ENCODE measurements at regions not wholly inside any gene's neighbourhood (a gene's known extent, or its start where the extent isn't known, plus 50 kb on each side); places are given as distances from the start of the nearest gene placed in this dataset.
"Not testable (repeated sequence)": the region's sequence is repeated elsewhere in the genome, so short reads cannot be mapped to it uniquely, and the experiment has no call there.

DNA sequence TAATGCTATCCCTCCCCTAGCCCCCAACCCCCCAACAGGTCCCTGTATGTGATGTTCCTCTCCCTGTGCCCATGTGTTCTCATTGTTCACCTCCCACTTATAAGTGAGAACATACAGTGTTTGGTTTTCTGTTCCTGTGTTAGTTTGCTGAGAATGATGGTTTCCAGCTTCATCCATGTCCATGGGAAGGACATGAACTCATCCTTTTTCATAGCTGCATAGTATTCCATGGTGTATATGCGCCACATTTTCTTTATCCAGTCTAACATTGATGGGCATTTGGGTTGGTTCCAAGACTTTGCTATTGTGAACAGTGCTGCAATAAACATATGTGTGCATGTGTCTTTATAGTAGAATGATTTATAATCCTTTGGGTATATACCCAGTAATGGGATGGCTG is 162.3 kb downstream of the CCER1 start:
- not testable (repeated sequence) for H3K9me3 ChIP-seq (ENCODE audit: control insufficient read depth in 1 of 2, low read length in 2 of 2); H3K27me3 ChIP-seq (ENCODE audit: low read depth, low read length); H3K4me1 ChIP-seq (ENCODE audit: control insufficient read depth in 1 of 2, insufficient read depth in 2 of 2, low read length in 2 of 2); H3K36me3 ChIP-seq (ENCODE audit: control insufficient read depth in 1 of 2, insufficient read depth in 2 of 2, low read length in 2 of 2); H3K27ac ChIP-seq (ENCODE audit: low read length); H3K4me3 ChIP-seq (ENCODE audit: low read depth in 1 of 2, low read length in 2 of 2)

DNA sequence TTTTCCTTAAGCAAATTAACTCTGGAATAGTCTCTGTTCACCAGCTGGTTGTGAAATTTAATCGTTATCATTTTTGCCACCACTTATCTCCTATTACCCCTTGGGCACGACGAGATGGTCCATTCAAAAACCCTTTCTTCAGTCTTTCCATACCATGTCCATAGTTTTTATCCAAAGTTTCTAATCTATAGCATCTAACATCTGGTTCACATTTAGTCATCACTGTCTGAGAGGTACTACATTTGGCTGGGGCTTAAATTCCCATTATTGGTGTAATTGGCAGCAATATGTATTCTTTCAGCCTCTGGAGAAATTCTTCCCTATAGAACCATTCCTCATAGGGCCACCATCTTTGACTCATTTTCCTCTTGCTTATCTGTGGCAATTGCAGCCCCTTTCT is 163.5 kb downstream of the CCER1 start:
- Histone ChIP-seq H3K4me1 (ENCODE audit: control insufficient read depth in 1 of 2, insufficient read depth in 2 of 2, low read length in 2 of 2) (no peaks in the 10 kb centered on the region), H3K4me3 (ENCODE audit: low read depth in 1 of 2, low read length in 2 of 2) (no peak overlapping the region), H3K36me3 (ENCODE audit: control insufficient read depth in 1 of 2, insufficient read depth in 2 of 2, low read length in 2 of 2) (no peaks in the 10 kb centered on the region), H3K9me3 (ENCODE audit: control insufficient read depth in 1 of 2, low read length in 2 of 2) (no peaks in the 10 kb centered on the region), H3K27ac (ENCODE audit: low read length) (no peak overlapping the region), H3K27me3 (ENCODE audit: low read depth, low read length) (no peaks in the 10 kb centered on the region)

DNA sequence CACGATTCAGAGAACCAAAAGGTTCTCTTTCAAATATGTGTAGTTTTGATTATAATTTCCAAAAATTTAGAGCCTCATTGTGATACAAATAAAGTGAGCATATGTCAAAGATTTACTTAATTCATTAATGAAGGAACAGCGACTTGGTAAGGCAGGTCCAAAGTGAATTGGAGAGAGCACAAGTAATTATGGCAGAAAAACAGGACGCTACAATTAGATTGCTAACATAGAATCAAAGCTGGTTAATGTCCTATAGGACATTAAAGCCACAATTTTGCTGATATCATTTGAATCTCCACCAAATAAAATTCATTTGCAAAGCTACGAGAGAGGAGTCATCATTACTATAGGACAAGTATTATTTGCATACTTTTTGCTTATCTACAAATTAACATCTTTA is 164.2 kb downstream of the CCER1 start:
- no peaks in the 10 kb centered on the region for H3K36me3 ChIP-seq (ENCODE audit: control insufficient read depth in 1 of 2, insufficient read depth in 2 of 2, low read length in 2 of 2)
- H3K4me1 ChIP-seq (ENCODE audit: control insufficient read depth in 1 of 2, insufficient read depth in 2 of 2, low read length in 2 of 2), result no peaks in the 10 kb centered on the region
- no peaks in the 10 kb centered on the region for H3K27me3 ChIP-seq (ENCODE audit: low read depth, low read length)
- H3K4me3 ChIP-seq (ENCODE audit: low read depth in 1 of 2, low read length in 2 of 2), result no peak overlapping the region
- no peaks in the 10 kb centered on the region for H3K9me3 ChIP-seq (ENCODE audit: control insufficient read depth in 1 of 2, low read length in 2 of 2)
- H3K27ac ChIP-seq (ENCODE audit: low read length), result no peak overlapping the region

DNA sequence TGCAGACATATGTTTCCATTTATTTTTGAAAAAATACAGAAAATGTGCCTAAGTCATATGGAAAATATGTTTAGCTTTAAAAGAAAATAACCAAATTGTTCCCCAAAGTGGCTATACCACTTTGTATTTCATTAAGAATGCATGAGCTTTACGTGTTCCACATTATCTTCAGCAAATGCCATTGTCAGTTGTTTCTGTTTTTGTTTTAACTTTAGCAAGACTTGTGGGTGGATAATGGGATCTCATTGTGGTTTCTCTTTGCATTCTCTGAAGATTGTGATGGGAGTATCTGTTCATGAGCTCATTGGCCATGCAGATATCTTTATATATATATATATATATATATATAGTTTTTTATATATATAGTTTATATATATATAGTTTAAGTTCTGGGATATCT is 181.5 kb downstream of the CCER1 start:
- H3K36me3 ChIP-seq (ENCODE audit: control insufficient read depth in 1 of 2, insufficient read depth in 2 of 2, low read length in 2 of 2), result no peaks in the 10 kb centered on the region
- no peak overlapping the region for H3K27ac ChIP-seq (ENCODE audit: low read length)
- no peaks in the 10 kb centered on the region for H3K9me3 ChIP-seq (ENCODE audit: control insufficient read depth in 1 of 2, low read length in 2 of 2)
- no peaks in the 10 kb centered on the region for H3K27me3 ChIP-seq (ENCODE audit: low read depth, low read length)
- H3K4me1 ChIP-seq (ENCODE audit: control insufficient read depth in 1 of 2, insufficient read depth in 2 of 2, low read length in 2 of 2), result no peaks in the 10 kb centered on the region
- no peak overlapping the region for H3K4me3 ChIP-seq (ENCODE audit: low read depth in 1 of 2, low read length in 2 of 2)

DNA sequence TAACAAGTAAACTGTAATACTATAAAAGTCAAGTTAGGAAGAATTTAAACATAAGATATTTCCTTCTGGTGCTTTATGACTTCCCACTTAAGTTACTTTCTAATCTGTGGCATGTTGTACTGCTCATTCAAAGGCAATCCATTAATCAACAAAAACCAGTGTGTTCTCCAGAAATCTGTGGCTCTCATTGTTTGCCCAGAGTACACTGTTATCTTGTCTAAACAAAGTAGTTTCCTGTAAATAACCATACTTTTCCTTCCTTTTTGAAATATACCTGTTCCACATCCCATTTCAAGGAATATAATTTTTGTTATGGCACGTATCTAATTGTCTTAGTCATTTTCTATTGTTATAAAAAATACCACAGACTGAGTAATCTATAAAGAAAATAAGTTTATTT is 184.1 kb downstream of the CCER1 start:
- no peaks in the 10 kb centered on the region for H3K9me3 ChIP-seq (ENCODE audit: control insufficient read depth in 1 of 2, low read length in 2 of 2)
- no peak overlapping the region for H3K27ac ChIP-seq (ENCODE audit: low read length)
- no peaks in the 10 kb centered on the region for H3K4me1 ChIP-seq (ENCODE audit: control insufficient read depth in 1 of 2, insufficient read depth in 2 of 2, low read length in 2 of 2)
- H3K27me3 ChIP-seq (ENCODE audit: low read depth, low read length), result no peaks in the 10 kb centered on the region
- no peak overlapping the region for H3K4me3 ChIP-seq (ENCODE audit: low read depth in 1 of 2, low read length in 2 of 2)
- no peaks in the 10 kb centered on the region for H3K36me3 ChIP-seq (ENCODE audit: control insufficient read depth in 1 of 2, insufficient read depth in 2 of 2, low read length in 2 of 2)

DNA sequence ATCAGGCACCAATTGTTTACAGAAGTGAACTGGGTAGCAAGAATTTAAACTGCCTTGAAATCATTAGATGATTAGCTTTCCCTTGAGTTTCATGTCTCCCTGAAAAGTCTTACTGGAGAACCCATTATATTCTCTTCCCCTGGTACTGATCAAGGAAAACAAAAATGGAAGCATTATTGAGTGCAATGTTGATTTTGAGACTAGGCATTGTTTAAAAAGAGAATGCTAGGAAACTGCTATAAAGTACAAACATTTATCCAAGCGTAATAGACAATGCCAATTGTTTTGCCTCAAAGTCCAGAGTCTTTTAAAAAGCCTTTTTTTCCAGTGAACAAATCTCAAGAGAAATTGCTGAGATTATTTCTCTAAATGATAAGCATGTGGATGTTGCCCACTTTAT is 197.0 kb downstream of the CCER1 start:
- Histone ChIP-seq H3K4me3 (ENCODE audit: low read depth in 1 of 2, low read length in 2 of 2) (no peak overlapping the region), H3K27ac (ENCODE audit: low read length) (no peak overlapping the region), H3K4me1 (ENCODE audit: control insufficient read depth in 1 of 2, insufficient read depth in 2 of 2, low read length in 2 of 2) (no peaks in the 10 kb centered on the region), H3K9me3 (ENCODE audit: control insufficient read depth in 1 of 2, low read length in 2 of 2) (peaks cover 0 to 2% of the 10 kb centered on the region in 2 donors), H3K36me3 (ENCODE audit: control insufficient read depth in 1 of 2, insufficient read depth in 2 of 2, low read length in 2 of 2) (no peaks in the 10 kb centered on the region), H3K27me3 (ENCODE audit: low read depth, low read length) (no peaks in the 10 kb centered on the region)

DNA sequence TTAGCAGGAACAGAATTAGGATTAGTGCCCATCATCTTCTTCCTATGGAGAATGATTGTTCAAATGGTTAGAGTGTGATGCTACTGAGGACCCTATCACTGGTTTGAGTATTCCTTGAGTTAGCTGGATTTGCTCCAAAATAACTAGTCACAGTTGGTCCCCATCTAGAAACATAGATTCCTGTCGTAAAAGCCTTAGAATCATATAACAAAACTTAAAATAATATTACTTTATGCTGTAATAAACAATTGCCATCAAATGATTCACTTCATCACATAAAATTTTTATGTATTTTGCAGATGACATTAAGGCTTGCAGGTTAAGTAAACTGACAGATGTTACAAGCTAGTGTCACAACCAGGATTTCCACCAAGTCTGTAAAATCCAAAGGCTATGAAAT is 209.8 kb downstream of the CCER1 start:
- Histone ChIP-seq H3K4me1 (ENCODE audit: control insufficient read depth in 1 of 2, insufficient read depth in 2 of 2, low read length in 2 of 2) (no peaks in the 10 kb centered on the region), H3K4me3 (ENCODE audit: low read depth in 1 of 2, low read length in 2 of 2) (no peak overlapping the region), H3K36me3 (ENCODE audit: control insufficient read depth in 1 of 2, insufficient read depth in 2 of 2, low read length in 2 of 2) (no peaks in the 10 kb centered on the region), H3K27ac (ENCODE audit: low read length) (no peak overlapping the region), H3K9me3 (ENCODE audit: control insufficient read depth in 1 of 2, low read length in 2 of 2) (no peaks in the 10 kb centered on the region), H3K27me3 (ENCODE audit: low read depth, low read length) (no peaks in the 10 kb centered on the region)

DNA sequence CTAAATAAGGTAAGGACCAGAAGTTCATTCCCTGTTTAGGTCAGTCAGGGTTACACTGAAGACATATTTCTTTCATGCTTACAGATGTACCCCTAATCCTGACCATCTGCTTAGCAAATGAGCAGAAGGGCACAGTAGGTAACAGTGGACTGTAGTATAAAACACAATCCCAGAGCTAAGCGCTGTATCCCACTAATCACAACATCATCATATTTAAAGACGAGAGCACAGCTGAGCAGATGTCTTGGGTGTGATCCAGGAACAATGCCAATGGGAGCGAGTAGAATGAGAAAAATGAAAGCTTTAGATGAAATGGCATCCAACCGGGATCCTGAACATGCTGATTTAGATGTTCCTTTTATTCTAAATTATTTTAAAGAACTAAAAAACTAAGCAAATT is 213.4 kb downstream of the CCER1 start:
- H3K9me3 ChIP-seq (ENCODE audit: control insufficient read depth in 1 of 2, low read length in 2 of 2), result peaks cover 0 to 2% of the 10 kb centered on the region in 2 donors
- H3K4me1 ChIP-seq (ENCODE audit: control insufficient read depth in 1 of 2, insufficient read depth in 2 of 2, low read length in 2 of 2), result no peaks in the 10 kb centered on the region
- no peak overlapping the region for H3K4me3 ChIP-seq (ENCODE audit: low read depth in 1 of 2, low read length in 2 of 2)
- no peak overlapping the region for H3K27ac ChIP-seq (ENCODE audit: low read length)
- H3K27me3 ChIP-seq (ENCODE audit: low read depth, low read length), result no peaks in the 10 kb centered on the region
- H3K36me3 ChIP-seq (ENCODE audit: control insufficient read depth in 1 of 2, insufficient read depth in 2 of 2, low read length in 2 of 2), result no peaks in the 10 kb centered on the region

DNA sequence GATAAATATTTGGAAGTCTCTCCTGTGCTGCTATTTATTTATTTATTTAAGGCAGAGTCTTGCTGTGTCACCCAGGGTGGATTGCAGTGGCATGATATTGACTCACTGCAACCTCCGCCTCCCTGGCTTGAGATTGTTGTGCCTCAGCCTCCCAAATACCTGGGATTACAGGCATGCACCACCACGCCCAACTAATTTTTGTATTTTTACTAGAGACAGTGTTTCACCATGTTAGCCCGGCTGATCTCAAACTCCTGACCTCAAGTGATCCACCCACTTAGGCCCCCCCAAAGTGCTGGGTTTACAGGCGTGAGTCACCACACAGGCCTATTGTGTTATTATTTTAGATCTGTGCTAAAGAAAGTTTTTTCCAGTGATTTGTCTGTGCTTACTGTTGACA is 225.2 kb downstream of the CCER1 start:
- Histone ChIP-seq H3K27me3 (ENCODE audit: low read depth, low read length) (no peaks in the 10 kb centered on the region), H3K4me1 (ENCODE audit: control insufficient read depth in 1 of 2, insufficient read depth in 2 of 2, low read length in 2 of 2) (no peaks in the 10 kb centered on the region), H3K4me3 (ENCODE audit: low read depth in 1 of 2, low read length in 2 of 2) (no peak overlapping the region), H3K9me3 (ENCODE audit: control insufficient read depth in 1 of 2, low read length in 2 of 2) (no peaks in the 10 kb centered on the region), H3K36me3 (ENCODE audit: control insufficient read depth in 1 of 2, insufficient read depth in 2 of 2, low read length in 2 of 2) (no peaks in the 10 kb centered on the region), H3K27ac (ENCODE audit: low read length) (no peak overlapping the region)

DNA sequence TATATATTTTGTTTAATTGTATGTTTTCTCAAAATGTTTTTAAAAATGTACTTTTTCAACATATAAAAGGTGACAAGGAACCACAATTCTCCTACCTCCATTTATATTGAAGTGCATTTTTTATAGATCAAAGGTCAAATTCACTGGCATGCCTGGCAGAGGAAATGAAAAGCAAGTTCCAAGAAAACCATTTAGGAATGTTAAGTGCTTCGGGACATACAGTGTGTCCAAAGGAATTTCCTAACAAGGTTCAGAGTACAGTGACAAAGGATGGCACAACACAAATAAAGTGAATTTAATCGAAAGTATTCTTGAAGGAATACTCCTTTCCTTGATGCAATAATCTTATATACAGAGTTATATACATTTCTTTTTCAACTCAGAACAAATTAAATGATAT is 242.3 kb downstream of the CCER1 start:
- no peaks in the 10 kb centered on the region for H3K27me3 ChIP-seq (ENCODE audit: low read depth, low read length)
- H3K4me3 ChIP-seq (ENCODE audit: low read depth in 1 of 2, low read length in 2 of 2), result no peak overlapping the region
- H3K27ac ChIP-seq (ENCODE audit: low read length), result no peak overlapping the region
- no peaks in the 10 kb centered on the region for H3K4me1 ChIP-seq (ENCODE audit: control insufficient read depth in 1 of 2, insufficient read depth in 2 of 2, low read length in 2 of 2)
- no peaks in the 10 kb centered on the region for H3K9me3 ChIP-seq (ENCODE audit: control insufficient read depth in 1 of 2, low read length in 2 of 2)
- no peaks in the 10 kb centered on the region for H3K36me3 ChIP-seq (ENCODE audit: control insufficient read depth in 1 of 2, insufficient read depth in 2 of 2, low read length in 2 of 2)

DNA sequence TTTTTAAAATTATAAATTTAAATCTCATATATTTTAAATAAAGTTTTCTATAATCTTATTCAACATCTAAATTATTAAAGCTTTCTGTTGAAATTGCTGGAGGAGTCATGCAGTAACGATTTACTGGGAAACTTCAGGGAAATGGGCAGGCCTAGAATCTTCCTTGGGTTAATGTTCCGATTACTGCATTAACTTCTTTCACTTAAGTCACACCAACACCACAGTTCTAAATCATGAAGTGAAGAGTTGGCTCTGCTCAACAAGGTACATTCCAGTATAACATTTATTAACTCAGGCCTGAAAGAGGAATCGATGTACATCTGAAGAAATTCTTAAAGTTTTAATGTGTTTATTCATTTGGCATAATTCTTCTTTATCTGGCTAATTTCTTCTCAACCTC is 244.3 kb downstream of the CCER1 start:
- no peaks in the 10 kb centered on the region for H3K27me3 ChIP-seq (ENCODE audit: low read depth, low read length)
- no peak overlapping the region for H3K4me3 ChIP-seq (ENCODE audit: low read depth in 1 of 2, low read length in 2 of 2)
- H3K36me3 ChIP-seq (ENCODE audit: control insufficient read depth in 1 of 2, insufficient read depth in 2 of 2, low read length in 2 of 2), result no peaks in the 10 kb centered on the region
- H3K4me1 ChIP-seq (ENCODE audit: control insufficient read depth in 1 of 2, insufficient read depth in 2 of 2, low read length in 2 of 2), result no peaks in the 10 kb centered on the region
- H3K9me3 ChIP-seq (ENCODE audit: control insufficient read depth in 1 of 2, low read length in 2 of 2), result no peaks in the 10 kb centered on the region
- no peak overlapping the region for H3K27ac ChIP-seq (ENCODE audit: low read length)

DNA sequence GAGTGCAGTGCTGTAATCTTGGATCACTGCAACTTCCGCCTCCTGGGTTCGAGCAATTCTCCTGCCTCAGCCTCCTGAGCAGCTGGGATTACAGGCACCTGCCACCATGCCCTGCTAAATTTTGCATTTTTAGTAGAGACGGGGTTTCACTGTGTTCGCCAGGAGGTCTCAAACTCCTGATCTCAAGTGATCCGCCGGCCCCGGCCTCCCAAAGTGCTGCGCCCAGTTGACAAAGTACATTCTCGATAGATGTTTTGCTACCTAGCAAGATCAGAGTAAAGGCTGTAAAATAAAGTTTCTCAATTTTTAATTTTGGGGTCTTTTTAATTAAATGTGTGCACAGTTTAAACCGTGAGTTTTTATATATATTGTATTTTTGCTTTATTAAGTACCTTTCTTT is 248.9 kb downstream of the CCER1 start:
- Histone ChIP-seq H3K9me3 (ENCODE audit: control insufficient read depth in 1 of 2, low read length in 2 of 2) (no peaks in the 10 kb centered on the region), H3K4me3 (ENCODE audit: low read depth in 1 of 2, low read length in 2 of 2) (no peak overlapping the region), H3K27ac (ENCODE audit: low read length) (no peak overlapping the region), H3K36me3 (ENCODE audit: control insufficient read depth in 1 of 2, insufficient read depth in 2 of 2, low read length in 2 of 2) (no peaks in the 10 kb centered on the region), H3K4me1 (ENCODE audit: control insufficient read depth in 1 of 2, insufficient read depth in 2 of 2, low read length in 2 of 2) (no peaks in the 10 kb centered on the region), H3K27me3 (ENCODE audit: low read depth, low read length) (no peaks in the 10 kb centered on the region)

All from muscle layer of duodenum (tissue), 2 donors.